ENCODE measurements at regions not wholly inside any gene's neighbourhood (a gene's known extent, or its start where the extent isn't known, plus 50 kb on each side); places are given as distances from the start of the nearest gene placed in this dataset.

DNA sequence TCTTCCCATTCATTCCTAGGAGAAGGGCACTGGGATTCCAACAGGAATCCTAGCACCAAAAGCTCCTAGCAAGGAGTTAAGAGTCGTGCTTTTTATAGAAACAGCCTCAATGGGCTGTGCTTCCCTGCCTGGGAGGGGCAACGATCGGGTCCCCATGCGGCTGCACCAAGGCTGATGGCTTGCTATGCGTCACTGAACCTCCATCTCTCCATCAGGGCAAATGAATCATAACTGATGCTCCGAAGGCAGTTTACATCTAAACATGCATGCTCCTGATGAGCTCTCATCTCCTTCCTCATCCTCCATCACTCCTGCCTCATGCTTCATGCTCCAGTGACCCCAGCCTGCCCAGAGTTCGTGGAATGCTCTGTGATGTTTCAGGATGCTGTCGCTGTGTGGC, 270.5 kb downstream of the FOXL1 start:
- no peak for TF ChIP-seq POLR2A (IDR thresholded peaks at IDR 0.05; ENCODE audit: low read length)
- no peak for TF ChIP-seq GATA1 (IDR thresholded peaks at IDR 0.05; ENCODE audit: low read depth, low read length)

Measured in erythroblast (primary cell).